ENCODE measurements at regions not wholly inside any gene's neighbourhood (a gene's known extent, or its start where the extent isn't known, plus 50 kb on each side); places are given as distances from the start of the nearest gene placed in this dataset.
"Not testable (repeated sequence)": the region's sequence is repeated elsewhere in the genome, so short reads cannot be mapped to it uniquely, and the experiment has no call there.

DNA sequence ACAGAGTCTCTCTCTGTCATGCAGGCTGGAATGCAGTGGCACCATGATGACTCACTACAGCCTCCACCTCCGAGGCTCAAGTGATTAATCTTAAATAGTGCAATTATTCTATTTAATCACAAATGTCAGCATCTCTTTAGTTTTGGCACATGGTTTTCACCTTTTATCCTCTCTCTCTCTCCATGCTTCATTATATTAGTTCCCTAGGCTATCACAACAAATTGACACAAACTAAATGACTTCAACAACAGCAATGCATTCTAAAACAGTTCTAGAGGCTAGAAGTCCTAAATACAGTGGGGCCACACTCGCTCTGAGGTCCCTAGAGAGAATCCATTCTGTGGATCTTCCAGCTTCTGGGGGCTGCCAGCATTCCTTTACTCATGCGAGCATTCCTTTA lies 178.2 kb upstream of the ZNG1F start:
- not testable (repeated sequence) for DNase-seq

DNA sequence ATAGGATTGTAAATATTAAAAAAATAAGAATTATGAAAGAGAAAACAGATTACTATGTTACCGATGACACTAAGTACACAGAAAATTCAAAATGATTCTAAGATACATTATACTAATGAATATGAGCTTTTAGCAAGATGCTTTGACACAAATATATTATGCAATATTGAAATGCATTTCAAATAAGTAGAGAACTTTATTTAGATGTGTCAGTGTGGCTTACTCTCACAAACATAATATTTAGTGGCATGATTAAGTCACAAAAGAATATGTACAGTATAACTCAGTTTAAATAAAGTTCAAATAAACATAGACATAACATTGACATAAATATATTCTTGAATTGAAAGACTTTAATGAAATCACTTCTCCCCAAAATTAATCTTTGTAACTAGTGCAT lies 172.7 kb upstream of the ZNG1F start:
- not testable (repeated sequence) for DNase-seq

DNA sequence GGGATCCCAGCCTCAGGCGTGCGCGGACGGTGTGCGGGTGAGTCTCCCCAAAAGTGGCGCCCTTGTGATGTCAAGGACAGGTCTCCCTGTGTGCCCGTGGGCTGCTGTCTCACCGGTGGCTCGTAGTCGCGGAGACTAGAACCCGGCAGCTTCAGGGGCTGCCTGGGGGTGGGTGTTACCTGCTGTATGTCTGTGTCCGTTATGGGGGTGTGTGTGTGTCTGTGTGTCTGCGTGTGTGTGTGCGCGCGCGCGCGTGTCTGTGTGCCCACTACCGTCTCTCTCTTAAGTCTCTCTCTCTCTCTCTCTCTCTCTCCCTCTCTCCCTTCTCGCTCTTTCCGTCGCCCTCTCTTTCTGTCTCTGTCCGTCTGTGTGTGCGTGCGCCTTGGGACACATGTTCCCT lies 170.0 kb upstream of the ZNG1F start:
- not testable (repeated sequence) for DNase-seq

DNA sequence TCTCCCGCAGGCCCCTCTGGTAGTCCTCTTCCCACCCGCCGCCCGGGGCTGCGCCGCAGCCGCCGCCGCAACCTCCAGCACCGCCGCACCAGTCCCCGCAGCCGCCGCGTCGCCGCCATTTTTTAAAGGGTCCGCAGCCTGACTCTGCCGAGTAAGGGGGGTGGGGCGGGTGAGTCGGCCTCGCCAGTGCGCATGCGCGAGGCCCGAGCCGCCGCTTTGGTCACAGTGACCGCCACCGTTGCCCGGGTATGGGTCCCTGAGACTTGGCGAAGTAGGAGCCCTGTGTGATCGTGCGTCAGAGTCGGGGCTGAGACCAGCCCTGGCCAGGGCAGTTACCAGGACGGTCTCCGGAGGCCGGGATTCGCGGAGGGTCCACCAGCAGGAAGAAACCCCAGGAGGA lies 169.6 kb upstream of the ZNG1F start:
- DNase-seq: peak; percentile 0

DNA sequence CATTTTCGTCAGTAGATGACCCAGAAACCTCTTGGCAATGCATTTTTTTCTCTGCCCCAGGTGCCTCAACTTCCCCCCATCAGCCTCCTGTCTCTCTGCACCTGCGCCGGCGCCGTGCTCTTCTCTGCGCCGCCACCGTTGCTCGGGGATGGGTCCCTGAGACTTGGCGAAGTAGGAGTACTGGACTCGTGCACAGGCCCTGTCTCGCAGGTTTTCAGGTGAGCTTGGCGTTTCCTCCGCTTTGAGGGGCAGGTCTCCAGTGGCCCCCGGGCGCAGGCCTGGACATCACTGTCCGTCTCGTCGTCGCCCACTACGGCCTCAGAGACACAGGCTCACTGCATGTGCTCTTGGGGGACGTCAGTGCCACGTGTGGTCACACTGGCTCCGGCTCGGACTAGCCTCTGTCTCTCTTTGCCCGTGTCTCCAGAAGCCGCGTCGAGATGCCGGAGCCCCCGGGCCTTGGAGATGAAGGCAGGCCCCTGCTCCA lies 168.8 kb upstream of the ZNG1F start:
- DNase-seq: not testable (repeated sequence)

DNA sequence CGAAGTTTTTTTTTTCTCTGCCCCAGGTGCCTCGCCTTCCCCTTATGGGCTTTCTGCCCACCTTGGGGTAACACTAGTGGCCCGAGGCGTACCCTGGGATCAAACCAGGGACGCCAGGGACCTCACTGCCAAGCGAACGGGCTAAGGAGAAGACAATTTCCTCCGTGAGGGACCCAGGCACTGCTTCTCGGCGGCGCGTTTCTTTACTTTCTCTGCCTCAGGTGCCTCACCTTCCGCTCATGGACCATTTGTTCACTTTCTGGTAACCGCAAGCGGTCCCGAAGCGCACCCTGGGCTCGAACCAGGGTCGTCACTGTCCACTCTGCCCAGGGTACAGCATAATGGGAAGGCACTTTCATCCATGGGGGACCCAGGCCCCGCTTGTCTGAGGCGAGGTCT lies 168.2 kb upstream of the ZNG1F start:
- DNase-seq: not testable (repeated sequence)

DNA sequence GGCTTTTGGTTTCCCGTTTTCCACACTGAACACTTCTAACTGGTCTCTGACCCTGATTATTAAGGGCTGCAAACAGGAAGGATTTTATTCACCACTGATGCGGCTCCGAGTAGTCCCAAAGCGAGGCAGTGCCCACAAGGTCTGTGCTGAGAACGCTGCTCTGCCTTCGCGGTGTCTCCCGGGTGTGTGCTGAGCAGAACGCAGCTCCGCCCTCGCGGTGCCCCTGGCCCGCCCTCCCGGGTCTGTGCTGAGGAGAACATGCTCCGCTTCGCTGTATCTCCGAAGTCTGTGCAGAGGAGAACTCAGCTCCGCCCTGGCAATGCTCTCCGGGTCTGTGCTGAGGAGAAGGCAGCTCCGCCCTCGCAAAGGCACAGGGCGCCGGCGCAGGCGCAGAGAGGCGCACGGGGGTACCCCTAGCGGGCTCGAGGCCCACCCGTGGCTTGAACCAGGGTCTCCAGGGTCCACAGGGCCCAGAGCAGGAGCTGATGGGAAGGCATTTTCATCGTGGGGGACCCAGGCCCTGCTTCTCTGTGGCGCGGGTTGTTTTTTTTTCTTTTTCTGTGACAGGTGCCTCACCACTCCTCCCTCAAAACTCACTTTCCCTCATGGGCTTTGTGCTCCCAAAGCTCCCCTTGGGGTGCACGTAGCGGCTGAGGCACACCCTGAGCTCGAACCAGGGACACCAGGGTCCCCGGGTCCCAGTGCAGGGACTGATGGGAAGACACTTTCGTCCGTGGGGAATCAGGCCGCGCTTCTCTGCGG lies 167.7 kb upstream of the ZNG1F start:
- not testable (repeated sequence) for DNase-seq

DNA sequence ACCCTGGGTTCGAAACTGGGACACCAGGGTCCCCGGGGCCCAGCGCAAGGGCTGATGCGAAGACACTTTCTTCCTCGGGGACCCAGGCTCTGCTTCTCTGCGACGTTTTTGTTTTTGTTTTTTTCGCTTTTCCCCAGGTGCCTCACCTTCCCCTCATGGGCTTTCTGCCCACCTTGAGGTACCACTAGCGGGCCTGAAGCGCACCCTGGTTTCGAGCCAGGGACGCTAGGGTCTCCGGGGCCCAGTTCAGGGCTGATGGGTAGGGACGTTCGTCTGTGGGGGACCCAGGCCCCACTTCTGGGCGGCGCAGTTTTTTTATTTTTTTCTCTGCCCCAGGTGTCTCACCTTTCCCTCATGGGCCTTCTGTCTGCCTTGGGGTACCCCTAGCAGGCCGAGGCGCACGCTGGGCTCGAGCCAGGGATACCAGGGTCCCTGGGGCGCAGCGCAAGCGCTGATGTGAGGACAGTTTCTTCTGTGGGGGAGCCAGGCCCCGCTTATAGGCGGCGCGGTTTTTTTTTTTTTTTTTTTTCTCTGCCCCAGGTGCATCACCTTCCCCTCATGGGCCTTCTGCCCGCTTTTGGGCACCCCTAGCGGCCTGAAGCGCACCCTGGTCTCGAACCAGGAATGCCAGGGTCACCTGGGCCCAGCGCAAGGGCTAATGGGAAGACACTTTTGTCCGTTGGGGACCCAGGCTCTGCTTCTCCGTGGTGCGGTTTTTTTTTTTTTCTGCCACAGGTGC lies 166.8 kb upstream of the ZNG1F start:
- DNase-seq: not testable (repeated sequence)

DNA sequence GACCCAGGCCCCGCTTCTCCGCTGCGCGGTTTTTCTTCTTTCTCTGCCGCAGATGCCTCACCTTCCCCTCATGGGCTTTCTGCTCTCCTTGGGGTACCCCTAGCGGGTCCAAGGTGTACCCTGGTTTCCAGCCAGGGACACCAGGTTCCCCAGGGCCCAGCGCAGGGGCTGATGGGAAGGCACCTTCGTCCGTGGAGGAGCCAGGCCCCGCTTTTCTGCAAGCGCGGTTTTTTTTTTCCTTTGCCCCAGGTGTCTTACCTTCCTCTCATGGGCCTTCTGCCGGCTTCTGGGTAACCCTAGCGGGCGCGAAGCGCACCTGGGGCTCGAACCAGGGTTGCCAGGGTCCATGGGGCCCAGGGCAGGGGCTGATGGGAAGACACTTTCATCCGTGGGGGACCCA lies 165.9 kb upstream of the ZNG1F start:
- not testable (repeated sequence) for DNase-seq

DNA sequence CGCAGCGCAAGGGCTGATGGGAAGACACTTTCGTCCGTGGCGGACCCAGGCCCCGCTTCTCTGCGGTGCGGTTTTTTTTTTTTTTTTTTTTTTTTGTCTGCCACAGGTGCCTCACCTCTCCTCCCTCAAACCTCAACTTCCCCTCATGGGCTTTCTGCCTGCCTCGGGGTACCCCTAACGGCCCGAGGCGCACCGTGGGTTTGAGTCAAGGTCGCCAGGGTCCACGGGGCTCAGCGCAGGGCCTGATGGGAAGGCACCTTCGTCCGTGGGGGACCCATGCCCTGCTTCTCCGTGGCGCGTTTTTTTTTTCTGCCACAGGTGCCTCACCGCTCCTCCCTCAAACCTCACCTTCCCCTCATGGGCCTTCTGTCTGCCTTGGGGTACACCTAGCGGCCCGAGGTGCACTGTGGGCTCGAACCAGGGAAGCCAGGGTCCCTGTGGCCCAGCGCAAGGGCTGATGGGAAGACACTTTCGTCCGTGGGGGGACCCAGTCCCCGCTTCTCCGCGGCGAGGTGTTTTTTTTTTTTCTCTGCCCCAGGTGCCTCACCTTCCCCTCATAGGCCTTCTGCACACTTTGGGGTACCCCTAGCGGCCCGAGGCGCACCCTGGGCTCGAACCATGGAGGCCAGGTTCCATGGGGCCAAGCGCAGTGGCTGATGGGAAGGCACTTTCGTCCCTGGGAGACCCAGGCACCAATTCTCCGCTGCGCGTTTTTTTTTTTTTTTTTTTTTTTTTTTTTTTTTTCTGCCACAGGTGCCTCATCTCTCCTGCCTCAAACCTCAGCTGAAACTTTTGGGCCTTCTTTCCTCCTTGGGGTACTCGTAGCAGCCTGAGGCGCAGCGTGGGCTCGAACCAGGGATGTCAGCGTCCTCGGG lies 165.2 kb upstream of the ZNG1F start:
- not testable (repeated sequence) for DNase-seq

DNA sequence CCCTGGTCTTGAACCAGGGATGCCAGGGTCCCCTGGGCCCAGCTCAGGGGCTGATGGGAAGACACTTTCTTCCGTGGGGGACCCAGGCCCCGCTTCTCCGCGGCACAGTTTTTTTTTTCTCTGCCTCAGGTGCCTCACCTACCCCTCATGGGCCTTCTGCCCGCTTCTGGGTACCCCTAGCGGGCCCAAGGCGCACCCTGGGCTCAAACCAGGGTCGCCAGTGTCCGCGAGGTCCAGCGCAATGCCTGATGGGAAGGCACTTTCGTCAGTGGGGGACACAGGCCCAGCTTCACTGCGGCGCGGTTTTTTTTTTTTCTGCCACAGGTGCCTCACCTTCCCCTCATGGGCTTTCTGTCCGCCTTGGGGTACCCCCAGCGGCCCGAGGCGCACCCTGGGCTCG lies 163.9 kb upstream of the ZNG1F start:
- not testable (repeated sequence) for DNase-seq

DNA sequence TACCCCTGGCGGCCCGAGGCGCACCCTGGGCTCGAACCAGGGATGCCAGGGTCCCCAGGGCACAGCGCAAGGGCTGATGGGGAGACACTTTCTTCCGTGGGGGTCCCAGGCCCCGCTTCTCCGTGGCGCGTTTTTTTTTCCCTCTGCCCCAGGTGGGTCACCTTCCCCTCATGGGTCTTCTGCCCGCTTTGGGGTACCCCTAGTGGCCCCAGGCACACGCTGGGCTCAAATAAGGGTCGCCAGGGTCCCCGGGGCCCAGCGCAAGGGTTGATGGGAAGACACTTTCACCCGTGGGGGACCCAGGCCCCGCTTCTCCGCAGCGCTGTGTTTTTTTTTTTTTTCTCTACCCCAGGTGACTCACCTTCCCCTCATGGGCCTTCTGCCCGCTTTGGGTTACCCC lies 163.3 kb upstream of the ZNG1F start:
- not testable (repeated sequence) for DNase-seq

DNA sequence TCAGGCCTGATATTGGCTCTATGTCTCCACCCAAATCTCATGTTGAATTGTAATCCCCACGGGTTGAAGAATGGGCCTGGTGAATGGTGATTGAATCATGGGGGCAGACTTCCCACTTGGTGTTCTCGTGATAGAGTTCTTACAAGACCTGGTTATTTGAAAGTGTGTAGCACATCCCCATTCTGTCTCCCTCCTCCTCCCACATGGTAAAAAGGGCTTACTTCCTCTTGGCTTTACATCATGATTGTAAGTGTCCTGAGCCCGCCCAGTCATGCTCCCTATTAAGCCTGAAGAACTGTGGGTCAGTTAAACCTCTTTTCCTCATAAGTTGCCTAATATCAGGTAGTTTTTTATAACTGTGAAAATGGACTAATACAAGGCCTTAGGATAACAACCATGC lies 158.8 kb upstream of the ZNG1F start:
- DNase-seq: not testable (repeated sequence)

DNA sequence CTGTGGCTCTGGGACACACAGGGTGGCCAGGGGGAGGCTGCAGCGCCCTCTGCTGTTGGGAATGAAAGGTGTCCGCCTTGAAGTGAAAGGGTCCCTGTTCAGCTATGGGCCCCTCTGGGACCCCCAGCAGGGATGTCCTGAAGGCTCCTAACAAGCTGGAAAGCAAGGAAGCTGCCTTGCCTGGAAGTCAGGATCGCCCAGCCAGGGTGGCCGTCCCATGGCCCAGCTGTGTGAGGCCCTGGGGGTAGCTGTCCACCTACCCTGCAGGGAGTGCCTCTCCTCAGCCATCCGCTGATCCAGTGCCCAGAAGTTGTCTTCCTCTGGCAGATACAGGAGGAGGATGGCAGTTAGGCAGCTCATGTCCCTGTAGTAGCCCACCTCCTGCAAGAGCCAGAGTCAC lies 143.4 kb upstream of the ZNG1F start:
- DNase-seq: not testable (repeated sequence)

DNA sequence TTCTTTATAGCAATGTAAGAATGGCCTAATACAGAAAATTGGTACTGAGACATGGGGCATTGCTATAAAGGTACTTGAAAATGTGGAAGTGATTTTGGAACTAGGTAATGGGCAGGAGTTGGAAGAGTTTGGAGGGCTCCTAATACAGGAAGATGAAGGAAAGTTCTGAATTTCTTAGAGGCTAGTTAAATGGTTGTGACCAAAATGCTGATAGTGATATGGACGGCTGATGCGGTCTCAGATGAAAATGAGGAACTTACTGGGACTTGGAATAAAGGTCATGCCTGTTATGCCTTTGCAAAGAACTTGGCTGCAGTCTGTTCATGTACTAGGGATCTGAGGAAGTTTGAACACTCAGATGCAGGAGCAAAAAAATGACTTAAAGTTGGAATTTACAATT lies 132.2 kb upstream of the ZNG1F start:
- not testable (repeated sequence) for DNase-seq

DNA sequence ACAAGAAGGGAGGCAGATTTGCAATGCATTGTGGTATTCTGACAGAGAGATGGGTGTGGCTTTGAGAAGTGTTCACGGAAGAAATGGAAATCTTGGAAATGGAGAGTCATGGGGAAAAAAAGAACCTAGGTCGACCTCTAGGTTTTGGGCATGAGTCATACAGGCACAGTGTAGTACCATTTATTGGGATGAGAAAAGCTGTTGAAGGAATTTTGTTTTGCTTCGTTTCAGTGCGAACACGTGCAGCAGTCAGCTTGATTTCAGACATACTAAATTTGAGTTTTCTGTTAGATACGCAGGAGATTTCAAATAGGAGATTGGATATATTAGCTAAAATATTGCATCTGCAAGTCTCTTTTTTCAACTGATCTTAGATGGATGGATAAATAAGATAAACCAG lies 119.8 kb upstream of the ZNG1F start:
- not testable (repeated sequence) for DNase-seq

DNA sequence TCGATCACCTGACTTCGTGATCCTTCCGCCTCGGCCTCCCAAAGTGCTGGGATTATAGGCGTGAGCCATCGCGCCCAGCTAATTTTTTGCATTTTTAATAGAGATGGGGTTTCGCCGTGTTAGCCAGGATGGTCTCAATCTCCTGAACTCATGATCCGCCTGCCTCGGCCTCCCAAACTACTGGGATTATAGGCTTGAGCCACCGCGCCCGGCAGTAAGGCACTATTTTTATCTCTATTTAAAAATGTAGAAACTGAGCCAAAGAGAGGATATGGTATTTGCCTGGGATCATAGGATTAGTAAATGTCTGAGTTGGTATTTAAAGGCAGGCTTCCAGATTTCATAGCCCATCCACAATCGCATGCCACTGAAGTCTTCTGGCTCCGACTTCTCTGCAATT lies 96.6 kb upstream of the ZNG1F start:
- DNase-seq: not testable (repeated sequence)

DNA sequence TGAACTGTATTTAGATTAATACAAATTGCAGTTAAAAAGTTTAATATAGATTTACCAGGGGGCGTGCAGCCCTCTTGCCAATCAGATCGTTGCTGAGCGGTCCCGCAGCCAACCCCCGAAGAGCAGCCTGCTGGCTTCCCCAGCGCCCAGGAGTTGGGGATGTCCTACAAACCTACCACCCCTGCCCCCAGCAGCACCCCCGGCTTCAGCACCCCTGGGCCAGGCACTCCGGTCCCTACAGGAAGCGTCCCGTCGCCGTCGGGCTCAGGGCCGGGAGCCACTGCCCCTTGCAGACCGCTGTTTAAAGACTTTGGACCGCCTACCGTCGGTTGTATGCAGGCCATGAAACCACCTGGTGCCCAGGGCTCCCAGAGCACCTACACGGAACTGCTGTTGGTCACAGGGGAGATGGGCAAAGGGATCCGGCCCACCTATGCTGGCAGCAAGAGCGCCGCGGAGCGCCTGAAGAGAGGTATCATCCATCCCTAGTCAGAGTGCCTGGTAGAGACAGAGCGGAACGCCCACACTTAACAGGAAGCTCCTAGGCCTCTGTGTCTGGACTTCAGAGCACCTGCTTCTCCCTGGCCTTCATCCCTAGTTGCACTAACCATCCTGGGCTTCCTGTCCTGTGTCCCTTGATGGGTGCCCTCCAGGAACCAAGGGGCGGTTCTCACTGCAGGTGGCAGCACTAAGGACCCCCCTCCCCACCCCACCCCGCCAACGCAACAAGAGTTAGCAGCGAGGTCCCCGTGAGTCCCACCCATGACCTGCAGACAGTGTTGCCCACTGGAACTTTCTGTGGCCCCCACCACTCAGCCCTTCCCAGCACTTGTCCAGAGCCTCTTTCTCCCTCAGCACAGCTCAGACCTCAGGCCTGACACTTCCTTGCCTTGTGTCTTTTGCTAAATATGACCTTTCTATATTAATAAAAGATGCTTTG lies 91.5 kb upstream of the ZNG1F start:
- not testable (repeated sequence) for DNase-seq

DNA sequence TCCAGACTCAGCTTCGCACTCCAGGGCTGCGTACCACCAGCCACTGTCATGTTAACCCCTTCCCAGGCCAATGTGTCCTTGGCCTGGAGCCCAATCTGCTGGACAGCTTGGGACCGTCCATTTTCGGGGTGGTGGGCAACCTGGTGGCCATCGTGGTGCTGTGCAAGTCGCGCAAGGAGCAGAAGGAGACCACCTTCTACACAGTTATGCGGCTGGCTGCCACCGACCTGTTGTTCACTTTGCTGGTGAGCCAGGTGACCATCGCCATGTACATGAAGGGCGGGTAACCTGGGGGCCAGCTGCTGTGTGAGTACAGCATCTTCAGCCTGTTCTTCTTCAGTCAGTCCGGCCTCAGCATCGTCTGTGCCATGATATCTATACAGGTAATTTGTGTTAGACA lies 90.3 kb upstream of the ZNG1F start:
- DNase-seq: not testable (repeated sequence)

DNA sequence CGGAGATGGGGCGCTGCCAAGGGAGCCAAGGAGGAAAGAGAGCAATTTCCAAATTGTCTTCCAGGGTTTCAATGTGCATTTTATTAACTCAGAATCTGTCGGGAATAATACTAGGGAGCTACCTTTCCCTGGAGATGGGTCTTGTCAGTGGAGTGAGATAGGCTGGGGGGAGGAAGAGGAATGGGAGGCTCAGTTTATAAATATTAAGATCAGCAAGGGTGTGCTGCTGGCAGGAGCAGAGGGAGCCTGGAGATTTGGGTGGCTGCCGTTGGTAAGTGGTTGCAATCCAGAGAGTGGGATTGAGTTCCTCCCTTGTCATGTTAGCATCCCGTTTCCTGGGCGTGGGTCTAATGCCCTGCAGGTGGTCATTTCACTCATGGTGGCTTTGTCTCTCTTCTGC lies 89.9 kb upstream of the ZNG1F start:
- not testable (repeated sequence) for DNase-seq

DNA sequence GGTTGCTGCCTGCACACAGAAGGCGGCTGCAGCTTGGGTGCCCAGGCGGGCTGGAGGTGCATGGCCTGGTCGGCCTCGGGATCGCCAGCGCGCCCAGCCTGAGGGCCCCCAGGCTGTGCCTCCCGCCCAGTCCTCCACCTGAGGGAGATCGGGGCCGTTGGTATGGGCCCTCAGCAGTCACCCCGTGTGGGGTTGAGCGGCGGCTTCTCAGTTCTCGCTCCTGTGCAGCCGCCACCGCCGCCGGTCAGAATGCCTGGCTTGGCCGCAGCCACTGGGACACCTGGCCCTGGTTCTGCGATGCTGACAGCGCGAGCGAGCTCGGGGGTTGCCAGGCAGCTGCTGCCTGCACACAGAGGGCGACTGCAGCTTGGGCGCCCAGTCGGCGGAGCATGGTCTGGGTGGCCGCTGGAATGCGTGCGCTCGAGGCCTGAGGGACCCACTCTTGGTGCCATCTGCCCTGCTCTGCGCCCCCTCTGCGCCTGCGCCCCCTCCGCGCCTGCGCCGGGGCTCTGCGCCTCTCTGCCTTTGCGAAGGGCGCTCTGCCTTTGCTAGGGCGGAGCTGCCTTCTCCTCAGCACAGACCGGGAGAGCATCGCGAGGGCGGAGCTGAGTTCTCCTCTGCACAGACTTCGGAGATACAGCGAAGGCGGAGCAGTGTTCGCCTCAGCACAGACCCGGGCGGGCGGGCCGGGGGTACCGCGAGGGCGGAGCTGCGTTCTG lies 84.6 kb upstream of the ZNG1F start:
- not testable (repeated sequence) for DNase-seq
